ENCODE measurements at regions not wholly inside any gene's neighbourhood (a gene's known extent, or its start where the extent isn't known, plus 50 kb on each side); places are given as distances from the start of the nearest gene placed in this dataset.
"Not testable (repeated sequence)": the region's sequence is repeated elsewhere in the genome, so short reads cannot be mapped to it uniquely, and the experiment has no call there.

DNA sequence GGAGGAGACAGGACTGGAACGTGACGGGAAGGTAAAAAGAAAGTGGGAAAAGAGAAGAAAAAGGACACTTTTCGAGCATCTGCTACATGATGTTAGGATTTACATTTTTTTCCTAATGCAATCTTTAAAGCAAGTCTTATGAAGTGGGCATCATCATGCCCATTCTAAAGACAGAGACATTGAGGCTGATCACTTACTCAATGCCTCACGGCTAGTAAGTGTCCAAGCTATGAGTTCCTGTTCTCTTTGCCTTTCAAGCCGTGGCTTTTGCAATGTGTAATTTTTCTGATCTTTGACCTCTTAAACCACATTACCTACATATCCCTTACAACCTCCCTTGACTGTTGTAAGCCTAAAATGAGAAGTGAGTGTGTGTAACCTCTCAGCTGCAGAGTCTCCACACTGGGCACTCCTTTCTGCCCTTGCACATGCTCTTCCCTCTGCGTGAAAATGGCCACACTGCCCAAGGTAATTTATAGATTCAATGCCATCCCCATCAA, 649.2 kb downstream of the RNF144A start:
- H3K4me3 Mint-ChIP-seq = no peak overlapping the region
- peak overlapping the region; percentile 89 for H3K27ac Mint-ChIP-seq
- H3K9me3 Mint-ChIP-seq = peaks cover 33% of the 10 kb centered on the region

DNA sequence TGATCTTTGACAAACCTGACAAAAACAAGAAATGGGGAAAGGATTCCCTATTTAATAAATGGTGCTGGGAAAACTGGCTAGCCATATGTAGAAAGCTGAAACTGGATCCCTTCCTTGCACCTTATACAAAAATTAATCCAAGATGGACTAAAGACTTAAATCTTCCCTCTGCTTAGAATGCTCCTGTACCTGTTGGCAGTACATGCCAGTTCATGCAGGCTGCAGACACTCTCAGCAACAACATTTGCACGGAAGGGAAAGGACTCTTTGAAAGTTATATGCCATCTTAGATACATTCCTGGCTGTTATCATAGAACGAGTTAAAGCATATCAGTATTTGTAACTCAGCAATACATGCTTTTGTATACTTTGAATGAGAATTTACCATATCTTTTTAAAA, 649.9 kb downstream of the RNF144A start:
- peaks cover 33% of the 10 kb centered on the region for H3K9me3 Mint-ChIP-seq
- H3K27me3 Mint-ChIP-seq, DNase-seq: not testable (repeated sequence)
- peaks cover 69% of the 10 kb centered on the region for H3K4me1 Mint-ChIP-seq (ENCODE audit: low read depth)
- peaks cover 48% of the 10 kb centered on the region for H3K36me3 Mint-ChIP-seq (ENCODE audit: low read depth)
- peak overlapping the region; percentile 89 for H3K27ac Mint-ChIP-seq
- peak overlapping the region; percentile 15 for H3K4me3 Mint-ChIP-seq

More for the DNA sequence above, 649.2 kb downstream of the RNF144A start:
- peaks cover 63% of the 10 kb centered on the region for H3K4me1 Mint-ChIP-seq (ENCODE audit: low read depth)
- no peak for DNase-seq
- H3K27me3 Mint-ChIP-seq = no peaks in the 10 kb centered on the region
- H3K36me3 Mint-ChIP-seq (ENCODE audit: low read depth) = peaks cover 48% of the 10 kb centered on the region

DNA sequence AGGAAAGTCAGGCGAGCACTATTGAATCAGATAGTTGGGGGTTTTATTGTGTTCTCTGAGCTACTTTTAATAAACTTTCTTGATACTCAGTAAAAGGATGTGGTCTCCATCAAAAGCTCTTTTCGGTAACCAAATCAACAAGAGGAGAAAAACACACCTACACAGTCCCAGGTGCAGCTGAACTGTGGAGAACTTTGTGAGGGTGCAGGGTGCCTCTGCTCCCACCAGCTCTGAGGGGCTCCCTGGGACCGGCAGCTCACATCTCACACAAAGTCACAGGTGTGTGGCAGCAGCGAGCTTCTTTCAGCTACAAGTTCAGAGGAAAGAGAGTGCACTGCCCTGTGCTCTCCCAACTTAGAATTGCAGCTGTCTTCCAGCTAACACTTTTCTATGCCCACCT, 650.4 kb downstream of the RNF144A start:
- Mint-ChIP-seq H3K27ac (peak overlapping the region; percentile 89), H3K9me3 (peaks cover 33% of the 10 kb centered on the region), H3K27me3 (no peaks in the 10 kb centered on the region), H3K4me3 (peak overlapping the region; percentile 15), H3K36me3 (ENCODE audit: low read depth) (peaks cover 48% of the 10 kb centered on the region), H3K4me1 (ENCODE audit: low read depth) (peaks cover 74% of the 10 kb centered on the region)
- DNase-seq = peak; percentile 72

DNA sequence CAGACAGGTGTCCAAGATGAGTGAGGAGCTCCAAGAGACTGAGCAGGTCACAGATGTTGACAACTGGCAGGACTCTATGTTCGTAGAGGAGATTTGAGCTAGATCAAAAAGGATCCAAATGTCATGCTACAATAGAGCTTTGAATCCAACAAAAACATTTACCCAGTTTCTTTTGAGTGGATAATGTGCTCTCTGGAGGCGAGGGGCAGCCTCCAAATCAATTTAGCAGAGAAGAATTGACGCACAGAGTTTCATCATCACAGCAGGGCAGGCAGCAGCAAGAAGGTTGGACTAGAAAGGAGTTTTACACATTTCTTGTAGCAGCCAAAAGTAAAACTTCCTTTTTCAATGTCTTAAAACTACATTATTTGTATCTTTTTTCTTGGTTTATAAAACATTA, 653.0 kb downstream of the RNF144A start:
- peaks cover 84% of the 10 kb centered on the region for H3K4me1 Mint-ChIP-seq (ENCODE audit: low read depth)
- H3K4me3 Mint-ChIP-seq = no peak overlapping the region
- DNase-seq = no peak

DNA sequence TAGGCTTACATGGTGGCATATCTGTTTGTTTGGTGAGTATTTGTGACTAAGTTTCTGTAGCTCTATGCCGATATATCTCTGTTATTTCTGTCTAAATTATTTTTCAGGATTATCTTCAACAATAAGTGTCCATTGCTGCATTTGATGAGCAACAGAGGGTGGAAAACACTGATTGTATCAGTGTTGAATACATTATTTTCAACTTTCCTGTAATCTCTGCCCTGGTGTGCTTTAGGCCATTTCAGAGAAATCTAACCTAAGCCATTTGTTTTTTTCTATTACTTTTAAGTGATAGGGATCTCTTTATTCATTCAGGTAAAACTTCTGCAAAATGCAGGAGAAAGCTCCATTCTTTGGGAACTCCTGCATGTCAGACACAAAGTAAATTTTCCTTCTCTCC, 654.5 kb downstream of the RNF144A start:
- DNase-seq = no peak
- no peaks in the 10 kb centered on the region for H3K27me3 Mint-ChIP-seq
- H3K4me3 Mint-ChIP-seq = no peak overlapping the region
- peaks cover 12% of the 10 kb centered on the region for H3K9me3 Mint-ChIP-seq
- peaks cover 19% of the 10 kb centered on the region for H3K36me3 Mint-ChIP-seq (ENCODE audit: low read depth)
- H3K4me1 Mint-ChIP-seq (ENCODE audit: low read depth) = peaks cover 72% of the 10 kb centered on the region
- H3K27ac Mint-ChIP-seq = no peak overlapping the region

More for the DNA sequence above, 653.0 kb downstream of the RNF144A start:
- H3K27me3 Mint-ChIP-seq = no peaks in the 10 kb centered on the region
- peak overlapping the region; percentile 51 for H3K27ac Mint-ChIP-seq
- peaks cover 33% of the 10 kb centered on the region for H3K36me3 Mint-ChIP-seq (ENCODE audit: low read depth)
- H3K9me3 Mint-ChIP-seq = peaks cover 17% of the 10 kb centered on the region

DNA sequence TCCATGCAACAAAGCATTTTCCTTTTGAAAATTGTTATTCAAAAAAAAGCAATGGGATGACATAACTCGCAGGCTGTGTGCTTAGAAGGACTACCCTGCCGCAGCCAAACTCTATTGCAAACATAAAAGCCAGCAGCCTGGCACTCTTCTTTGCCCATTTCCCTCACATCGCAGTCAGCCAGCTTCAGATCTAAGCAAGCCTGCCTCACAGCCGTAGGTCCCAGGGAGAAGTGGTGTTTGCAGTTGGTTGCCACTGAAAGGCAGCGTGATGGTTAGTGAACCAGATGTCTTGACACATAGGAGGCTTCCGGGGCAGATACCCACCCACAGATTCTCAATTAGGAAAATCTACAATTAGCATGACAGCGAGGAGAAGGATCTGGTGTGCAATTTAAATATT, 655.2 kb downstream of the RNF144A start:
- Mint-ChIP-seq H3K36me3 (ENCODE audit: low read depth) (peaks cover 14% of the 10 kb centered on the region), H3K4me1 (ENCODE audit: low read depth) (peaks cover 65% of the 10 kb centered on the region), H3K9me3 (peaks cover 15% of the 10 kb centered on the region), H3K27ac (peak overlapping the region; percentile 32), H3K27me3 (no peaks in the 10 kb centered on the region), H3K4me3 (no peak overlapping the region)
- peak; percentile 50 for DNase-seq

DNA sequence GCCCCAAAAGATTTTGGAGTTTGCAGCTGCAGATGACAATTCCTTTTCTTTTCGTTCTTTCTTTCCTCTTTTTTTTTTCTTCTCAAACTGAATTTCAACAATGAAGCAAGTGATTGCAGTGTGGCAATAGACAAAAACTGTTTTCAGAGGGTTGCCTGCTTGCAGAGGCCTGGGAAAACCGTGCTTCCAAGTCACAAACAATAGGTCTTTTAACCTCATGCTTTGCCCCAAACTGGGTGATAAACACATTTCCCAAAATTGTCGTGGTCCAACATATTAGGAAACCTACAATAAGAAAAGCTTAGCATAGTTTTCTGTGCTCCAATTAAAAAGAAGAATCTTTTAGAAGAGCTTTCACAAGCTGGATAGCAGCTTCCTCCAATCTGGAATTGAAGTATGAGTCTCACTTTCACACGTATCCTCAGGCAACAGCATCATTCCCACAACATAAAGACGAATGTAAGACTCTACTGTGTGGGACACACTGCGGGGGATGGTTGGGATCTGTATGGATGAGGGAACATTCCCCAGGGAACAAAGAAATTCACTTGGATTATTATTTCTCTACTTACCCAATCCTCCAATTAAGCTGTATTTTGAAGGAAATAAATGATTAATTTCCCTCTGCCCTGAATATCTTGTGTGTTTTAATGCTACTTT, 656.1 kb downstream of the RNF144A start:
- Mint-ChIP-seq H3K4me3 (no peak overlapping the region), H3K4me1 (ENCODE audit: low read depth) (peaks cover 56% of the 10 kb centered on the region), H3K9me3 (peaks cover 24% of the 10 kb centered on the region), H3K27ac (no peak overlapping the region), H3K27me3 (no peaks in the 10 kb centered on the region), H3K36me3 (ENCODE audit: low read depth) (peaks cover 22% of the 10 kb centered on the region)
- DNase-seq = no peak

DNA sequence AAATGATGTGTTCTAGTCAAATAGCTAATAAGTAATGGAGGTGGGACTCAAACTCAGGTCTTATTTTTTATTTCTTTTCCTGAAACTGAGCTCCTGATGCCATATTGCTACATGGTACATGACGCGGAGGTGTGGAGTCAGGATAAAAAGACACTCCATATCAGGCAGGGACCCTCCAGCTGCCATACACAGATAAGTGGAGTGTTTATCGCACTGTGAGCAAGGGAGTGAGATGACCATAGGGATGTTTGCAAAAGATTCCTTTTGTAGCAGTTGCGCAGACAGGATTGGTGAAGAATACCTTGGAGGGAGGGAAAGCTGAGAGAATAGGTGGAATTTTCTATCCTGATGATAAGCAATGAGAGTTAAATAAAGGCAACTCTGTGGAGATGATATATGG, 657.2 kb downstream of the RNF144A start:
- H3K9me3 Mint-ChIP-seq = peaks cover 32% of the 10 kb centered on the region
- no peak for DNase-seq
- no peak overlapping the region for H3K27ac Mint-ChIP-seq
- H3K36me3 Mint-ChIP-seq (ENCODE audit: low read depth) = peaks cover 26% of the 10 kb centered on the region
- H3K27me3 Mint-ChIP-seq = no peaks in the 10 kb centered on the region
- H3K4me3 Mint-ChIP-seq = no peak overlapping the region
- H3K4me1 Mint-ChIP-seq (ENCODE audit: low read depth) = peaks cover 48% of the 10 kb centered on the region

DNA sequence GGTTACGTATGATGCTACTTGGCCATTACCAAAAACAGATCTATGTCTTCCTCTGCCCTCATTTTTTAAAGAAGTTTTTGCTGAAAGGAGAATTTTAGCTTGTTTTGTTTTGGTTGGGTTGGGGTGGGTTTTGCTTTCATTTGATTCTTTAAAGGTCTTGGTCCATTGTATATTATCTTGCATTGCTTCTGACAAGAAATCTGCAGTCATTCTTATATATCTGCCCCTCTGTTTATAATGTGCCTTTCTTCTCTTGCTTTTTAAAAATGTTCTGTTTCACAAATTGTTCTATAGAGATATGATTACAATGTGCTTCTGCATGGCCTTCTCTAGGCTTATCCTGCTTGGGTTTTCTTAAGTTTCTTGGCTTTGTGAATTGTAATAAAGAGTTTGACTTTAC, 660.6 kb downstream of the RNF144A start:
- Mint-ChIP-seq H3K4me3 (no peak overlapping the region), H3K4me1 (ENCODE audit: low read depth) (peaks cover 20% of the 10 kb centered on the region), H3K36me3 (ENCODE audit: low read depth) (peaks cover 18% of the 10 kb centered on the region), H3K27me3 (no peaks in the 10 kb centered on the region), H3K27ac (no peak overlapping the region), H3K9me3 (peaks cover 29% of the 10 kb centered on the region)
- no peak for DNase-seq

DNA sequence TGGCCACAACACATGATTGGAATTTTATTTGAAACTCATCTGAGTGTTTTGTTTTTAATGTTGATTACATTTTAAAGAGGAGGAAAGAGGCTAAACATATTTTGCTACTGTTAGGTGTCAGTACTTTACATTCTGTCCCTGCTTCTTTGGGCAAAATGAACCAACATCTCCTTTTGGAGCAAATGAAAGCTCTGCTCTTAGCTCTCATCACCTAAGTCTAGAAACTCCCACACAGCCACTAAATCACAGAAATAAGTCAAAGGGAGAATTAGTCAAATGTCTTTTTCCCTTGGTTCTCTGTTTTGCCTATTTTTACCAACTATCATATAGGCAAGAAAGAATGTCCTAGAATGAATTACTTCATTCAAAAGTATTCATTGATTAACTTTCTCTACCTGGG, 666.8 kb downstream of the RNF144A start:
- Mint-ChIP-seq H3K27ac (peak overlapping the region; percentile 65), H3K4me3 (no peak overlapping the region), H3K27me3 (no peaks in the 10 kb centered on the region), H3K9me3 (peaks cover 12% of the 10 kb centered on the region), H3K4me1 (ENCODE audit: low read depth) (peaks cover 41% of the 10 kb centered on the region), H3K36me3 (ENCODE audit: low read depth) (peaks cover 9% of the 10 kb centered on the region)
- no peak for DNase-seq

DNA sequence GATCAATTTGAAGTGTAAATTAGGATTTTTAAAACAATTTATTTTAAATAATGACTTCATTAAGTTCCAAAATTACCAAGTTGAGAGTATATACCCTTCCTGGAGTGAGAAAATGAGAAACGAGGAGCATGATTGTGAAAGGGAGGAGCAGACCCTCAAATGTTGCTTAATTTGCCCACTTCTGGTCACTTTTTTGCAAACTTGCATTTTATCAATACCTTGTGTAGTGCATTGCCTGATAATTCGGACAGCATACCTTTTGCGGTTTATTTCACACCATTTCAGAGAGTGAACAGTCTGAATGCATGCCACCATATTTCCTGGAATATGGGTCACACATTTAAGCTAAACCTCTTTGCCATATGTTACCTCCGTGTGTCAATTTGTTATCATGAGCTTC, 669.7 kb downstream of the RNF144A start:
- no peak overlapping the region for H3K4me3 Mint-ChIP-seq
- DNase-seq = no peak
- H3K4me1 Mint-ChIP-seq (ENCODE audit: low read depth) = peaks cover 45% of the 10 kb centered on the region
- H3K27me3 Mint-ChIP-seq = no peaks in the 10 kb centered on the region
- H3K27ac Mint-ChIP-seq = no peak overlapping the region
- H3K36me3 Mint-ChIP-seq (ENCODE audit: low read depth) = peaks cover 3% of the 10 kb centered on the region
- peaks cover 6% of the 10 kb centered on the region for H3K9me3 Mint-ChIP-seq

DNA sequence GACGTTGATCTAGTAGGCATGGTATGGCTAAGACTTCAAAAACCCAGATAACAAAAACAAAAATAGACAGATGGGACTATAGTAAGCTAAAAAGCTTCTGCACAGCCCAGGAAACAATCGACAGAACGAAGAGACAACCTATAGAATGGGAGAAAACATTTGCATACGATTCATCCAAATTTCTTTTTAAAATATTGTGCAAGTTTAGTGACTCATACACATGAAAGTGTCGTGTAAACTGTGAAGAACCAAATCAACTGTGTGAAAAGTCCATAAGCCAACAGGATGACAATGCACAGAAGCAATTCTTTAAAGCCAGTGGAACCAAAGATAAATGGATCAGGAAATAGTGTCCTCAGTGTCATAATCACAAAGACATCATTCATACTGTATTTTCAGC, 671.1 kb downstream of the RNF144A start:
- Mint-ChIP-seq H3K27me3 (no peaks in the 10 kb centered on the region), H3K36me3 (ENCODE audit: low read depth) (peaks cover 3% of the 10 kb centered on the region), H3K4me3 (no peak overlapping the region), H3K4me1 (ENCODE audit: low read depth) (peaks cover 47% of the 10 kb centered on the region), H3K9me3 (peaks cover 6% of the 10 kb centered on the region), H3K27ac (peak overlapping the region; percentile 56)
- no peak for DNase-seq

DNA sequence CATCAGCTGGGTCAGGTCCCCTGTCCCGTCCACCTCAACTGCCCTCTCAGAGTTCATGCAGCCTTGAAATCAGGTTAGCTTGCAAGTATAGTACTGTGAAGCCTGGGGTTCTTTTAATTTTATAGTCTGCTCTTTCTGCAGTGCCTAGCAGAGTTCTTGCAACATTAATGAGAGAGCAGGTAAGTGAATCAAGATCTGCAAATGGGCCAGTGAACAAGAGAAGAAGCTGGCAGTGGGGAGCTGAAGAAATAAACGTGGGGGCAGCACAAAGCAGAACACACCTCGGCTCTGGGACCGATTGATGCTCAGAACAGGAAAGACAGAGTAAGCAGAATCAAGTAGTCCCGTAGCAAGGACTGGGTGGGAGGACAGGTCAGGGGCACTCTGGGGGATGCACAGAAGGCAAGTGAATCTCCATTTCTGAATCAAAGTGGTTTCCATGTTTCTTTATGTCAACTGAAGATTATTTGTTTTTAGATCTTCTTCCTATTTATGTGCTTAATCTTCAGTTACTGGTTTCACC, 675.5 kb downstream of the RNF144A start:
- Mint-ChIP-seq H3K4me1 (ENCODE audit: low read depth) (peaks cover 25% of the 10 kb centered on the region), H3K27ac (no peak overlapping the region)

DNA sequence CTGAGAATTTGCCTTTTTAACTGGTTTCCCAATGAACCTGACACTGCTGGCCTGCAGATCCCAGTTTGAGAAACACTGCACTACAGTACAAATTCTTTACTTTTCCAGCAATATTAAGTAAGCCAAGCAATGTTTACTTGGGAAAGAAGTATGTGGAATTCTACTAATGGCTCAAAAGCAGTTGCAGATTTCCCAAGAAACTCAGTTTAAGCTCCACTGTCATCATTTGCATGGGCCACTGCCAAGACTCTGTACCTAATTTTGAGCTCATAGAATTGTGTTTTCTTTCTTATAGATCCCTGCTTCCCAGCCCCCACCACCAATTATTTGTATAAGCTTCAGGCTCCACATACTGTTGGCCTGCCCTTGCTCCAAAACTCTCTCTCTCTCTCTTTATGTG, 676.1 kb downstream of the RNF144A start:
- H3K36me3 Mint-ChIP-seq (ENCODE audit: low read depth) = peaks cover 3% of the 10 kb centered on the region
- H3K4me3 Mint-ChIP-seq = no peak overlapping the region
- no peak overlapping the region for H3K27ac Mint-ChIP-seq
- no peak for DNase-seq
- H3K4me1 Mint-ChIP-seq (ENCODE audit: low read depth) = peaks cover 23% of the 10 kb centered on the region
- H3K27me3 Mint-ChIP-seq = no peaks in the 10 kb centered on the region
- peaks cover 4% of the 10 kb centered on the region for H3K9me3 Mint-ChIP-seq

More for the DNA sequence above, 675.5 kb downstream of the RNF144A start:
- H3K4me3 Mint-ChIP-seq = no peak overlapping the region
- H3K9me3 Mint-ChIP-seq = peaks cover 4% of the 10 kb centered on the region
- H3K27me3 Mint-ChIP-seq = no peaks in the 10 kb centered on the region
- H3K36me3 Mint-ChIP-seq (ENCODE audit: low read depth) = peaks cover 3% of the 10 kb centered on the region
- DNase-seq = no peak

DNA sequence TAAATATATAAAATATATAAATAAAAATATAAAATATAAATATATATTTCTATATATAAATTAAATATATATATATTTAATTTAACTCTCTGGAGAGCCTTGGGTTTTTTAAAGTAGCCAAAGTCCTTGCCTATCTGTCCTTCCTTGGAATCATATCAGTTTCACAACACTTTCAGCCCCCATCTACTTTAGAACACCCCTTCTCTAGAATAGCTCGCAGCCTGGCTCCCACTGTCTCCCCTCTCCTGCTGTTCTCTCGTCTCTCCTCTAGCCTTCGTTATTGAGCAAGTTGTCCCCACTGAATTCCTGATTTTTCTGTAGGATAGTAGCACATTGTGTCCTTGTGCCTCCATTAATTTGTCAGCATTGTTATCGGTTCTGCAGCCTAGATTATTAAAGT, 677.0 kb downstream of the RNF144A start:
- no peak overlapping the region for H3K4me3 Mint-ChIP-seq
- H3K27ac Mint-ChIP-seq = no peak overlapping the region
- peaks cover 17% of the 10 kb centered on the region for H3K4me1 Mint-ChIP-seq (ENCODE audit: low read depth)
- no peaks in the 10 kb centered on the region for H3K9me3 Mint-ChIP-seq
- no peaks in the 10 kb centered on the region for H3K36me3 Mint-ChIP-seq (ENCODE audit: low read depth)
- no peak for DNase-seq
- H3K27me3 Mint-ChIP-seq = no peaks in the 10 kb centered on the region

Measured in activated T-cell treated with anti-CD3 and anti-CD28 coated beads, Interleukin-2, amount 50 U/mL, for 24 hours (primary cell).